B cell (primary cell): ENCODE measurements at regions not wholly inside any gene's neighbourhood (a gene's known extent, or its start where the extent isn't known, plus 50 kb on each side); places are given as distances from the start of the nearest gene placed in this dataset.

Experiments used
- ATAC-seq: fragments of 200-7000 bp; cut with Tn5 transposase; one replicate; pipeline ENCODE4 v1.10.0; 2021; ENCODE audit warnings: low read depth, mild to moderate bottlenecking, moderate number of reproducible peaks, moderate library complexity
- CTCF ChIA-PET: fragments of 350-600 bp; sonication (Branson Sonifier 250); formaldehyde crosslinking; loops from one replicate; lab custom pipeline; 2021; ENCODE audit warnings: antibody characterized with exemption, inconsistent platforms; lab: Charles Lee
- POLR2A ChIA-PET: fragments of 350-600 bp; sonication (Branson Sonifier 250); formaldehyde crosslinking; loops from one replicate; lab custom pipeline; 2021; ENCODE audit warnings: antibody characterized with exemption; lab: Charles Lee
- DNase-seq: peaks from one replicate; pipeline ENCODE4 v3.0.0; 2013
- H2AFZ ChIP-seq: 2 replicates; pipeline ENCODE4 v1.6.1; 2012; ENCODE audit warnings: mild to moderate bottlenecking, low read depth, low read length; ENCODE audit not compliant: insufficient read depth, poor library complexity, severe bottlenecking
- H3K27ac ChIP-seq, 2 donors: 1 replicate in 1 of 2; 2 replicates in 1 of 2; pipeline ENCODE4 v1.5.1; 2012 to 2013; ENCODE audit warnings: low read length in 2 of 2, mild to moderate bottlenecking in 2 of 2, moderate library complexity in 1 of 2
- H3K27me3 ChIP-seq, 4 experiments: fragments of 200-600 bp in 1 of 4; sonication (generic) in 1 of 4; replicated peaks in 1 of 4; 1 replicate in 2 of 4; 2 replicates in 2 of 4; pipeline versions ENCODE4 v1.6.1 to v1.7.0; 2013 to 2016; ENCODE audit warnings: low read length in 3 of 4, mild to moderate bottlenecking in 2 of 4, mixed read lengths in 1 of 4, moderate library complexity in 1 of 4; ENCODE audit not compliant: insufficient read depth in 4 of 4, control insufficient read depth in 3 of 4; ENCODE audit errors: control extremely low read depth in 1 of 4
- H3K36me3 ChIP-seq, 2 experiments: replicated peaks in 1 of 2; 1 replicate in 1 of 2; 2 replicates in 1 of 2; pipeline versions ENCODE4 v1.6.1 to v1.7.1; 2013; ENCODE audit warnings: low read length in 1 of 2; ENCODE audit not compliant: insufficient read depth in 2 of 2, control insufficient read depth in 1 of 2; ENCODE audit errors: control extremely low read depth in 1 of 2, extremely low read depth in 1 of 2
- H3K4me1 ChIP-seq, 2 donors: fragments of 200-600 bp in 1 of 2; sonication (generic) in 1 of 2; 1 replicate in 1 of 2; 2 replicates in 1 of 2; pipeline versions ENCODE4 v1.5.1 to v1.6.1; 2013 to 2017; ENCODE audit warnings: low read length in 2 of 2; ENCODE audit not compliant: control insufficient read depth in 2 of 2, insufficient read depth in 2 of 2
- H3K4me2 ChIP-seq: replicated peaks from 2 replicates; pipeline ENCODE3; 2012; ENCODE audit warnings: mild to moderate bottlenecking, low read depth, low read length; ENCODE audit not compliant: poor library complexity, severe bottlenecking
- H3K4me3 ChIP-seq, 5 experiments: fragments of 200-600 bp in 1 of 5; sonication (generic) in 1 of 5; 1 replicate in 3 of 5; 2 replicates in 2 of 5; pipeline versions ENCODE4 v1.5.1 to v1.7.0; 2011 to 2016; ENCODE audit warnings: low read length in 4 of 5, mild to moderate bottlenecking in 4 of 5, low read depth in 2 of 5, control low read depth in 1 of 5, moderate library complexity in 1 of 5; ENCODE audit not compliant: insufficient read depth in 1 of 5; ENCODE audit errors: control extremely low read depth in 1 of 5, extremely low read depth in 1 of 5
- H3K79me2 ChIP-seq: fragments of 200-600 bp; sonication (generic); one replicate; pipeline ENCODE4 v1.6.0; 2016; ENCODE audit warnings: low read length; ENCODE audit not compliant: control insufficient read depth, insufficient read depth
- H3K9ac ChIP-seq: fragments of 200-600 bp; sonication (generic); 2 replicates; pipeline ENCODE4 v1.6.1; 2017; ENCODE audit warnings: mild to moderate bottlenecking, low read length, moderate library complexity
- H3K9me3 ChIP-seq, 3 donors: one replicate each; pipeline versions ENCODE4 v1.6.1 to v1.7.1; 2013; ENCODE audit warnings: low read length in 2 of 3; ENCODE audit not compliant: control insufficient read depth in 2 of 3, insufficient read depth in 1 of 3; ENCODE audit errors: control extremely low read depth in 1 of 3
- H4K20me1 ChIP-seq: 2 replicates; pipeline ENCODE4 v1.6.0; 2012; ENCODE audit warnings: mild to moderate bottlenecking, low read length; ENCODE audit not compliant: insufficient read depth, control insufficient read depth, poor library complexity, severe bottlenecking
- H3K27ac Mint-ChIP-seq: one replicate; pipeline ENCODE4 v1.8.0; 2021; ENCODE audit warnings: mixed read lengths
- H3K27me3 Mint-ChIP-seq: one replicate; pipeline ENCODE4 v1.8.0; 2021; ENCODE audit warnings: mixed read lengths
- H3K4me1 Mint-ChIP-seq: one replicate; pipeline ENCODE4 v1.8.0; 2021; ENCODE audit warnings: mixed read lengths
- H3K4me3 Mint-ChIP-seq: one replicate; pipeline ENCODE4 v1.8.0; 2021; ENCODE audit warnings: mixed read lengths
- H3K9me3 Mint-ChIP-seq: one replicate; pipeline ENCODE4 v1.8.0; 2022; ENCODE audit warnings: mixed read lengths; ENCODE audit not compliant: insufficient read depth
- EZH2 ChIP-seq: IDR thresholded peaks from 2 replicates; pipeline ENCODE4 v1.6.1; 2012; ENCODE audit warnings: borderline replicate concordance, low read depth, mild to moderate bottlenecking, moderate library complexity, low read length; ENCODE audit not compliant: insufficient read depth, poor library complexity, severe bottlenecking
- WGBS: methylation state at CpG from one replicate; pipeline ENCODE4 v1.1.5; 2013; ENCODE audit warnings: missing lambda C conversion rate; ENCODE audit not compliant: insufficient coverage; 5-methylcytosine and 5-hydroxymethylcytosine counted together
- intact Hi-C: fragments of 100-400 bp; cut with micrococcal nuclease; formaldehyde crosslinking; loops from one replicate; pipeline ENCODE4 v1.10.0; 2022
- TF ChIP-seq, protein P1 (sequence below): fragments of 200-600 bp; IDR thresholded peaks from one replicate; pipeline ENCODE4 v1.8.0; 2022; ENCODE audit warnings: antibody characterized with exemption, mild to moderate bottlenecking

DNA sequence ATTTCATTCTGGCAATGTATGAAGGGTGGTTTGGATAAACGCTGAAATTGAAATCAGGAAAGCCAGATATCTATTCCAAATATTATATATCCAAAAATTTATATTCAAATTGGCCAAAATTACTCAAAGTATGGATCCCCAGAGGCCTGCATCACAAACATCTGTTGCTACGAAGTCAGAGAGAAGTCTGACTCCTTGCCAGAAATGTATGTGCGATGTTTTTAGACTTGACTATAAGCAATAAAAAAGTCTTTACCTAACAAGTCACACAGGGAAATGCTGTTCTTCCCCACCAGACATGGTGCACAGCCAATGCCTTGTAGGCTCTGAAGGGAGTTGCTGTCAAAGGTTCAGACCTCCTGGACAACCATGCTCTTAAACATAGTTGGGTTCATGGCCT is 533.1 kb downstream of the OTOL1 start:
- H3K4me1 Mint-ChIP-seq, result no peaks in the 10 kb centered on the region

DNA sequence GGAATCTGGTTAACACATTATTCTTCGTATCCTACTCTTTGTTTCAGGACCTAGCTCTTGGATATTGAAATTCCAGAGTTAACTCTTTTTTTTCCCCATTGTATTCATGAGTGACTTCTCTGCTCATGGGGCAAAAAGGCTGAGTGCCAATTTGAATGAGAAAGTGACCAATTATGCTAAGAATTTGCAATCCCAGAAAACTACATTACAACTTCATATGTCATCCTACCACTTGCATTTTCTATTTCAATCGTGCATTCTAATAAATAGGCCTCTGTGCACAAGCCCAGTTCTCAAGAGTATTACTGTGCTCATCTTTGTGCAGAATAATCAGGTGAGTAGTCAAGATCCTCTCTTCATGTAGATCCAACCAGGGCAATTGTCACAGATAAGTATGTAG is 537.8 kb downstream of the OTOL1 start:
- Histone ChIP-seq H3K4me3 (no peak overlapping the region), H4K20me1 (no peaks in the 10 kb centered on the region), H3K4me2 (no peak overlapping the region), H3K36me3 (no peaks in the 10 kb centered on the region), H3K79me2 (no peaks in the 10 kb centered on the region), H3K27me3 (no peaks in the 10 kb centered on the region), H3K4me1 (no peaks in the 10 kb centered on the region), H3K27ac (no peak overlapping the region), H2AFZ (no peak overlapping the region), H3K9ac (no peak overlapping the region), H3K9me3 (no peaks in the 10 kb centered on the region)
- Mint-ChIP-seq H3K4me1 (no peaks in the 10 kb centered on the region), H3K27ac (no peak overlapping the region), H3K4me3 (no peak overlapping the region), H3K9me3 (peaks cover 7% of the 10 kb centered on the region), H3K27me3 (no peaks in the 10 kb centered on the region)
- ATAC-seq (no peak), DNase-seq (no peak)
- ChIA-PET POLR2A (no interaction called here), CTCF (no interaction called here)
- TF ChIP-seq EZH2, result no peak
- TF ChIP-seq, protein P1, sequence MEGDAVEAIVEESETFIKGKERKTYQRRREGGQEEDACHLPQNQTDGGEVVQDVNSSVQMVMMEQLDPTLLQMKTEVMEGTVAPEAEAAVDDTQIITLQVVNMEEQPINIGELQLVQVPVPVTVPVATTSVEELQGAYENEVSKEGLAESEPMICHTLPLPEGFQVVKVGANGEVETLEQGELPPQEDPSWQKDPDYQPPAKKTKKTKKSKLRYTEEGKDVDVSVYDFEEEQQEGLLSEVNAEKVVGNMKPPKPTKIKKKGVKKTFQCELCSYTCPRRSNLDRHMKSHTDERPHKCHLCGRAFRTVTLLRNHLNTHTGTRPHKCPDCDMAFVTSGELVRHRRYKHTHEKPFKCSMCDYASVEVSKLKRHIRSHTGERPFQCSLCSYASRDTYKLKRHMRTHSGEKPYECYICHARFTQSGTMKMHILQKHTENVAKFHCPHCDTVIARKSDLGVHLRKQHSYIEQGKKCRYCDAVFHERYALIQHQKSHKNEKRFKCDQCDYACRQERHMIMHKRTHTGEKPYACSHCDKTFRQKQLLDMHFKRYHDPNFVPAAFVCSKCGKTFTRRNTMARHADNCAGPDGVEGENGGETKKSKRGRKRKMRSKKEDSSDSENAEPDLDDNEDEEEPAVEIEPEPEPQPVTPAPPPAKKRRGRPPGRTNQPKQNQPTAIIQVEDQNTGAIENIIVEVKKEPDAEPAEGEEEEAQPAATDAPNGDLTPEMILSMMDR, result no peak
- intact Hi-C loops, result no loop called here
- 80% methylated on average over 1 of the region's 2 CpGs for WGBS

More for the DNA sequence above, 533.1 kb downstream of the OTOL1 start:
- DNase-seq (no peak), ATAC-seq (no peak)
- no peak overlapping the region for H2AFZ ChIP-seq
- H3K4me1 ChIP-seq, result no peaks in the 10 kb centered on the region
- H3K4me3 ChIP-seq, result no peak overlapping the region
- WGBS, result 100% methylated on average over 1 of the region's 3 CpGs
- no peaks in the 10 kb centered on the region for H4K20me1 ChIP-seq
- no peak overlapping the region for H3K4me2 ChIP-seq
- intact Hi-C loops, result no loop called here
- no peaks in the 10 kb centered on the region for H3K27me3 Mint-ChIP-seq
- CTCF ChIA-PET, result no interaction called here
- no peaks in the 10 kb centered on the region for H3K79me2 ChIP-seq
- no peak overlapping the region for H3K9ac ChIP-seq
- H3K4me3 Mint-ChIP-seq, result no peak overlapping the region
- POLR2A ChIA-PET, result no interaction called here
- no peak for TF ChIP-seq EZH2
- TF ChIP-seq, protein P1, result no peak
- H3K27ac ChIP-seq, result no peak overlapping the region
- H3K9me3 Mint-ChIP-seq, result peaks cover 5% of the 10 kb centered on the region
- H3K27ac Mint-ChIP-seq, result no peak overlapping the region
- no peaks in the 10 kb centered on the region for H3K9me3 ChIP-seq
- H3K36me3 ChIP-seq, result no peaks in the 10 kb centered on the region
- no peaks in the 10 kb centered on the region for H3K27me3 ChIP-seq
